Left hindlimb (tissue), 1 donor: ENCODE measurements at regions not wholly inside any gene's neighbourhood (a gene's known extent, or its start where the extent isn't known, plus 50 kb on each side); places are given as distances from the start of the nearest gene placed in this dataset.

Experiments
- DNase-seq: peaks from one replicate; pipeline ENCODE4 v3.0.0-alpha.2; 2018

DNA sequence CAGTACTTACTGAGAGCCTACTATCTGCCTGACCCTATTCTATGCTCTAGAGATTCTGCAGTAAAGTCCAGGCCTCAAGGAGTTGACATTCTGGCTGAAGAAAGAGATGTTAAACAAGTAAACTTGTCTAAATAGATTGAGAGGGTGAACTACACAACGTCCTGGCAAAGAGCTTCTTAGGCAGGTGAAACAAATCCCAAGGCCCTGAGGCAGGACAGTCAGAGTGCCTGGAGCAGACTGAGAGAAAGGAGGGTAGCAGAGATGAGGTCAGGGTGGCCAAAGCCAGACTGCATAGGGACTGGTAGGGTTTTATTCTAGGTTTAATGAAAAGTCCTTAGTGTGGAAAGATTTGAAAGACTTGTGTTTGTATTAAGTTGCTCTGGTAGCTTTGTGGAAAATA, 84.5 kb upstream of the ATP11B start:
- DNase-seq = no peak

DNA sequence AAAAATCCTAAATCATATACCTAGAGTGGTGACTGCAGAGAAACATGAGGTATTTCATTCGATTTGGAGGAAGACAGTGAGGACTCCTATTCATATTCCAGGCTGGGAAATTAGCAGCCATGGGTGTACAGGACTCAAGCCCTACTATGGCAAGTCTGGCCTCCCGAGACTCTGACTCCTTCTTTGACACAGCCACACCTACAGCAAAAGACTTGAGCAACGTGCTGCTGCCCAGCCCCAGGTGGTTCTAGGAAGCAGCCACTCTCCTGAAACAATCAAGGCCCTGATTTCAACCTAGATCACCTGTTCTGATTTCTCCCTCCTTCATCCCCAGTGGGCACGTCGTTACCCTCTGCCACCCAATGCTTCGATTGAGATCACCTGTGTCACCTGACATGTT, 84.0 kb upstream of the ATP11B start:
- DNase-seq = no peak

DNA sequence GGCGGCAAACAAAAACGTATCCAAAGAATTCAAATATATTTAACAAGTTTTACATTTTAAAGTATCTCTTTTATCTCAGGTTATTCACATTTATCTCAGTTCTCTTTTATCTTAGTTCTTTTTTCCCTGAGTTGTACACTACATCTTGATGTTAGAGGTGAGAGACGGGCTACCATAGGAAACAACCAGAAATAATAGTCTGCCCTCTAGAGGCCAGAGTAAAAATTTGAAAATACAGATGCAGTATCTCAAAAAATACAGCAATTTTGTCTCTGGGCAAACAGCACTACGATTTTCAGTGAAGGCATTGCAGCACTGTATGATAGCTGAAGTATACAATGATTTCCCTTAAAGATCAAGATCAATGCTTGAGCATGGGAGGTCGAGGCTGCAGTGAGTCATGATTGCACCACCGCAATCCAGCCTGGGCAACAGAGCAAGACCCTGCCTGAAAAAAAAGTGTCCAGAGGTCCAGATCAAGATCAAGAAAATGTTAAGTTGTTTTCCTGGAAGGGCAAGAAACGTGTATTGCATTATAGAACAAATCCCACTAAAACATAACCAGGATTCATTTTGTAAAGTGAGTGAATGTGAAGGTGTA, 82.6 kb upstream of the ATP11B start:
- DNase-seq = no peak

DNA sequence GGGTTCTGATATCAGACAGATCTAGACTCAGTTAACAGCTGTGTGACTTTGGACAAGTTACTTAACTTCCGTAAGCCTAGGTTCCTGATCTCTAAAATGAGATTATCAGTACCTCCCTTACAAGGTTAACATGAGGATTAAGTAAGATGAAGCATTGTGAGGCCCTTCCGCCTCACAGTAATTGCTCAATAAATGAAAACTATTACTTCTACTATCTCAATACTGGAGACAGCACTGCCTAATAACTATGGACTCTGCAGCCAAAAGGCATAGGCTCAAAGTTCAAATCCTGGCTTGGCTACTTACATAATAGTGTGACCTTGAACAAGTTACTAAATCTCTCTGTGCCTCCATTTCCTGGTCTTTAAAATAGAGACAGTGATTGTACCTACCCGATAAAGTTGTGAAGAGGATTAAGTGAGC, 82.0 kb upstream of the ATP11B start:
- DNase-seq = no peak

DNA sequence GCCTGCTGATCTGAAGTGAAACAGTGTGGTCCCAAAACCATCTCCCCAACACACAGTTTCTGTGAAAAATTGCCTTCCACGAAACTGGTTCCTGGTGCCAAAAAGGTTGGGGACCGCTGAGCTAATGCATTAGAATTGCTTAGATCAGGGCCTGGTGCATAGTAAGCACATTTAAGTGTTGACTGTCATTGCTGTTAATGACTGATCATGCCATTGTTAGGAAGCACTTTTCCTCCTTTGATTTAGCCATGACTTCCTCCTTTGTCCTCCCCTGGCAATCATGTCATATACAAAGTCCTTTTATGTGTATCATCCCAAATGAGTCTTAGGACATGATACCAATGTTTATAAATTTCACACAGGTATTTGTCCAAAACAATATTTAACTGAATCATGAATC, 81.5 kb upstream of the ATP11B start:
- no peak for DNase-seq

DNA sequence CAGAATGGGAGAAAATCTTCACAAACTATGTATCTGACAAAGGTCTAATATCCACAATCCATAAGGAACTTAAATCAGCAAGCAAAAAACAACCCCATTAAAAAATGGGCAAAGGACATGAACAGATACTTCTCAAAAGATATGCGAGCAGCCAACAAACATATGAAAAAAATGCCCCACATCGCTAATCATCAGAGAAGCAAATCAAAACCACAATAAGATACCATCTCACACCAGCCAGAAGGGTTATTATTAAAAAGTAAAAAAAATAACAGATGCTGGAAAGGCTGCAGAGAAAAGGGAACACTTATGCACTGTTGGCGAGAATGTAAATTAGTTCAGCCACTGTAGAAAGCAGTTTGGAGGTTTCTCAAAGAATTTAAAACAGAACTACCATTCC, 80.2 kb upstream of the ATP11B start:
- DNase-seq = no peak

DNA sequence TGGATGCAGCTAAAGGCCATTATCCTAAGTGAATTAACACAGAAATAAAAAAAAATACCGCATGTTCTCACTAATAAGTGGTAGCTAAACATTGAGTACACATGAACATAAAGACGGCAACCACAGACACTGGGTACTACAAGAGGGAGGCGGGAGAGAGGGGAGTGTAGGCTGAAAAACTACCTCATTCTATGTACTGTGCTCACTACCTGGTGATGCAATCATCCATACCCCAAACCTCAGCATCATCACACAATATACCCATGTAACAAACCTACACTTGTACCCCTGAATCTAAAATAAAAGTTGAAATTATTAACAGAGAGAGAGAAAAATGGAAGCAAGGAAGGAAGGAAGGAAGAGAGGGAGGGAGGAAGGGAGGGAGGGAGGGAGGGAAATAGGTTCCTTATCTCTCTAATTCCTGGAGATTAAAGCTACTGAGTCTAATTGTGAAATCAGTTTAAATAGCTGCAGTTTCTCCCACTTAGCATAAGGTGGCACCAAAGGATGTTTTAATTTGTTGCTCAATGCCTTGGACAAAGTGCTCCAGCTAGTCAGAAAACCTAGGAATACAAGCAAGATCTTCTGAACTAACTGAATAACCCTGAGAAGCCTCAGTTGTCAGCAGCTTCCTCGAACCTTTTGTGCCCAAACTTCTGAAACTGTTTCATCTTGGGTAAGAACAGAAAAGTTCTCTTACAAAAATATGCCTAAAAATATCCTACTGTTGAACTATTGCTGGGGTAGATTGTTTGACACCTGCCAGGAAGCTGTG, 79.4 kb upstream of the ATP11B start:
- DNase-seq = no peak

DNA sequence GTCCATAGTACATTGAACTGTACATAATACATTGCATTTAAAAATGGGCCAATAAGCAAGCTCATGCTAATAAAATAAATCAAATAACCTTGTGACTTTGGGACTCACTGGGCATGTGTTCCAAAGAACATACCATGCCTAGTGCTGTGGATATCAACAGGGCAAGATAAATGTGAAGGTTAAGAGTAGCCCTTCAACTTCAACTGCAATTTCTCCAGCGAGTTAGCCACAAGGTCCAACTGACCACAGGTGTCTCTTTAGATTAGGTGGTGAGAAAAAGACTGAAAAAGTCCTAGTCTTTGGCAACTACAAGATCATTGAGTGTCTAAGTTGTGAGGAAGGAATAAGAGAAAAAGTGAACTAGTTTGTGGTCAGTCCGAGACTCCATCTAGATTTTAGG, 78.3 kb upstream of the ATP11B start:
- DNase-seq = no peak

DNA sequence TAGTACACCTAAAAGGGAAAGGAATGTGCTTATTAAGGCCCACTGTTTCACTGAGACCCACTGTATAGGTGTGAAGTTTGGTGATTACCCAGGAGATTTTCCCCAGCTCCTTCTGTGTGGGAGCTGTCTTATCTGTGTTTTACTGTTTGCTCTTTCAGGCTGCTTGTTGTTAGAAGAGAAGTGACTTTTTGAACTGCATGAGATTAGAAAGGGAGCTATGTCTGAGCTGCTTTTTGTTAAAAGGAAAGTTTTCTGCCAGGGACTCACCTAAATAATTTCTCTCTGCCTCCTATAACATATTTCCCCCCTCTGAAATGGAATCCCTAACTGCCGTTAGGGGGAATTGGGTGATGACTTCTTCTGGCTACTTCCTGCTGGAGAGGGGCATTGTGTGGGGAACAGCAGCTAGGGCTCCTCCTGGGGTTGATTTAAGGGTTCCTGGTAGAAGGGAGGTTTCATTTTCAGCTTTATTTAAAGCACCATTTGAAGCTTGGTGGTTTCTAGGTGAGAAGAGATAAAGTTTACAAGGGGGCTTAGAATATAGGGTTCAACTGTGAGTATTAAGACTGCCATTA, 77.1 kb upstream of the ATP11B start:
- DNase-seq = no peak

DNA sequence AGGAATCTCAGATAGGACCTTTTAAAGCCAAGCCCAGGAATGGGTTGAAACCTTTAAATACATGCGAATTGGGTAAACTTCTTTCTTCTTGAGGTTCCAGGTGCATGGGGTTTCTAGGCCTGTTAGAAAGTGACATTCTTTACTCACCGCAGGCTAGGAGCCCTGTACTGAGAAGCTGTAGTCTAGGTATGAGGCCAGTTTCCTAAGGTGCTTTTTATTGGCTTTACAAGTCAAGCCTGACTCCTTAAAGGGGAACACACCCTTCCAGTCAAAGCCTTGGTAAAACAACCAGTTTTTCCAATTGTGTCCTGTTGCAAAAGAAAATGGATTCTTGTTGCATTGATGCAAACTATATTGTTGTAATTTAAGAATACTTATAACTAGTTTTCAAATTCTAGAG, 76.1 kb upstream of the ATP11B start:
- DNase-seq = no peak

DNA sequence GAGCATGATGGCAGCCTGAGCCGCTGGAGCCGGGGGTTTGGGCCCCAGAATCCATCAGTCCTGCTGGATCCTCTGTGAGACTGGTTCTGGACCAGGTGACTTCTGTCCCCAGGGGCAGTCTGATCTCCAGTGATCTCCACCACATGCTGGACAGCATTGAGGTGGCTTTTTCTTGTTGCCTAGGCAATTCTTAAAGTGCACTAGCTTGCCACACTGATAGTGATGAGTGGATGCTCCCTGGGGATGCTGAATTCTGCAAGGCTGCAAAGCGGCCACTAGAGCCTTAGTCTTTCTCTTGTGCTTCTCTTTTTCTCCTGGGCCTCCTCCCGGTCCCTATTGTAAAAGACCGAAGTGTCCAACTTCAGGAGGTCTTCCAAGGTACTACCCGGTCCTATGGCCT, 70.4 kb upstream of the ATP11B start:
- no peak for DNase-seq

DNA sequence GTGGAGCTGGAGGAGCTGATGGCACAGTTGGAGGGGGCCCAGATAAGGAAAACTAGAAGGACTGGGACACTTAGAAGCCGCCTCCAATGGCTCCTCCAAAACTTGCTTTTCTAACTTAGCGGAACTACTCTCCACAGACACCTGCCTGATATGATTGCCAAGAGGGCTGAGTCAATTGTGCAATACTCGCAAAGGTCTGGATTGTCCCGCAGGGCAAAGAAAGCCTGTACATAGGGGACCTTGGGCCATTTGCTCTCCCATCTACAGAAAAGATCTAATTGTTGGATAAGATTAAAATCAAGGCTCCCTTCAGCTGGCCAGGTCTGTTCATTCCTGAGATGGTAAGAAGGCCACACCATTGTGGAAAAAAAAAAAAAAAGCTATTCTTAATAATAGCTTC, 69.7 kb upstream of the ATP11B start:
- no peak for DNase-seq

DNA sequence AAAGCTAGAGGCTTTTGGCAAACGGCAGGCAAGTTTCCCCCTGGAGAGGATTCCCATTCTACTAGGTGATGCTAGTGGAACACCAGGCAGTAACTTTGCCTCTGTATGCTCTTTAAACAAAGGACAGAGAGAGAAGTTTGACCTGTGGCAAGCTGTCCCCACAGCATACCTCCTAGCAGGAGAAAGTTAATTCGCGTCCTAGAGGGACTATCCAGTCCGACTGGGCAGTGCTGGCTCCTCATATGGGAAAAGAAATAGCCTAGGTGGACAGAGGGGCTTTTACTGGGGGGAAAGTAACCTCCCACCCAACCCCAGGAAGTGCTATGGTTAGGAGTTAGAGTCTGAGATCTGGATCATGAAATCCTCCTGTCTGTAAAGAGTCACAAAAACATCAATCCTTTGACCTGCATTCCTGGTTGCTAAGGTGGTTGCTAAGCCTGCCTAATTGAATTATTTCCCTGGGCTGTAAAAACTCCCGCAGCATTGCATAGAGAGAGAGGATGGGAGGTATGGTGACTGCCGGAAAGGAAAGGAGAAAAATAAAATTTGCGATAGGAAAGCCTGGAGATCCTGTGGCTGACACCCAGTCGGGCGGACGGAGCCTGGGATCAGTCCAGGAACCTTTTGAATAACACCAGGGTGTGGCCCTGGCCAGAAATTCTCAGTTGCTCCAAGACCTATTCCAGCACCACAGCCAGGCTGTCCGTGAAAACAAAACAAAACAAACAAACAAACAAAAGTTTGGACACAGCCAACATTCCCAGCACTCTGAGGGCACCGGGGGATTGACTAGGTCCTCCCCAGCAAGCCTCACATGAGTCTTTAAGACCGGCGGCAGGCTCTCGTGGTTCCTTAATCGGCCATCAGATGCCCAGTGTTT, 67.7 kb upstream of the ATP11B start:
- DNase-seq = no peak

DNA sequence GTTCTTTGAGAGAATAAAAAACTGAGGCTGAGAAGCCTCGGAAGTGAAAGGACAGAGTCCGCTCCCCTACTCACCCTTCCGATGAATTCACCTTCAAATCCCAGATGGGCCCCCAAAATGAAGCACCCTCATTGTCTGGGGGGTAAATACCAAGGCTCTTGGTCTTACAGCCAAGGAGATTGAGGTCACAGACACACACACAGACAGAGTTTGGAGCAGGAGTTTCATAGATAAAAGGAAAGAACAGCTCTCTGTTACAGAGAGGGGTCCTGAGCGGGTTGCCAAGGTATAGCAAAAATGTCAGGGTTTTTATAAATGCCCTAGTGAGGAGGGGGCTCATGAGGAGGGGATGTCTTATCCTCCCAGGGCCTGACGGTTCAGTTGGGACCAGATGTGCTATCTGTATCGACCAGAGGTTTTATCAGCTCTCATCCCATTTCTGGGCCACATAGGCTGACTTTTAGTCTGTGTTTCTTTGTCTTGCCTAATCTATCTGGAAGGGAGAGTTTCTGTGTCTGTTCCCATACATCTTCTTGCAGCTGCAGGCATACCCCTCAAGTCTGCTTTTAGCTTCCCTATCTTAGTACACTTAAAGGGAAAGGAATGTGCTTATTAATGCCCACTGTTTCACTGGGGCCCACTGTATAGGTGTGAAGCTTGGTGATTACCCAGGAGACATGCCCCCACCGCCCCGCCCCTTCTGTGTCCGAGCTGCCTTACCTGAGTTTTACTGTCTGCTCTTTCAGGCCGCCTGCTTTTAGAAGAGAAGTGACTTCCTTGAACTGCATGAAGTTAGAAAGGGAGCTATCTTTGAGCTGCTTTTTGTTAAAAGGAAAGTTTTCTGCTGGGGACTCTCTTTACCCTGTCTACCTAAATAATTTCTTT, 66.8 kb upstream of the ATP11B start:
- DNase-seq = no peak

DNA sequence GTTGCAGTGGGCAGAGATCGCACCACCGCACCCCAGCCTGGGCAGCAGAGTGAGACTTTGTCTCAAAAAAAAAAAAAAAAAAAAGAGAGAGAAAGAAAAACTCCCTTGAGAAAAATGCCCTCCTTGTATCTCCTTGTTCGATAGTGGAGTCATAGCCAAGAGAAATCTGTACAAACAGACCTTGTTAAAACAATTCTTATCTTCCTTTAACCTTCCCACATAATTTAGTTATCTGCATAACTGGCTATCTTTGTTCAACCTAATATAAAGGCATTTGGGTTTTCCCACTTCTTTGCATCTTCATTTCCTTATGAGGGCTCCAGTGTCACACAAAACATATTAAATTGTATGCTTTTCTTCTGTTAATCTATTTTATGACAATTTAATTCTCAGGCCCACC, 65.1 kb upstream of the ATP11B start:
- DNase-seq = no peak

DNA sequence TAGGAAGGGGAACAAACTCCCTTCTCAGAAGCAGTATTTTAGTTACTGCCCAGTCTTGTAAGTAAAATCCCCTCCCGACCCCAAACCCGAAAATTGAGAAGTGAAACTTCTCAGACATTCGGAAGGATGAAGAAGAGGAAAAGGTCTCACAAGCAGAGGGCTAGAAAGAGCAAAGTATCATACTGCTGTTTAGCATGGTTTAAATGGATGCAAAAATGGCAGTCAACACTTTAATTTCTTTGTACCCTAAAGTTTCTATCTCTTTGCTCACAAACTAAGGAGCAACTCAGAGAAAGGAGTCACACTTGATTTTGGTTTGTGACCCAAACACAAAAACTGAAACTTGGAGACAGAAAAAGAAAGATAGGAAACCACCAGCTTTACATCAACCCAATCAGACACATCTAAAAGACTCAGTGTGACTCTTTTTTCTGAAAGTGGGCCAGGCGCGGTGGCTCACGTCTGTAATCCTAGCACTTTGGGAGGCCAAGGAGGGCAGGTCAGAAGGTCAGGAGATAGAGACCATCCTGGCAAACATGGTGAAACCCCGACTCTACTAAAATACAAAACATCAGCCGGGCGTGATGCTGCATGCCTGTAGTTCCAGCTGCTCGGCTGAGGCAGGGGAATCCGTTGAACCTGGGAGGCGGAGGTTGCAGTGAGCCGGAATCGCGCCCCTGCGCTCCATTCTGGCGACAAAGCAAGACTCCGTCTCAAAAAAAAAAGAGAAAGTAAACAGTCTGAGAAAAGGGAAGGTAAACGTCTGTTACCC, 63.2 kb upstream of the ATP11B start:
- no peak for DNase-seq

DNA sequence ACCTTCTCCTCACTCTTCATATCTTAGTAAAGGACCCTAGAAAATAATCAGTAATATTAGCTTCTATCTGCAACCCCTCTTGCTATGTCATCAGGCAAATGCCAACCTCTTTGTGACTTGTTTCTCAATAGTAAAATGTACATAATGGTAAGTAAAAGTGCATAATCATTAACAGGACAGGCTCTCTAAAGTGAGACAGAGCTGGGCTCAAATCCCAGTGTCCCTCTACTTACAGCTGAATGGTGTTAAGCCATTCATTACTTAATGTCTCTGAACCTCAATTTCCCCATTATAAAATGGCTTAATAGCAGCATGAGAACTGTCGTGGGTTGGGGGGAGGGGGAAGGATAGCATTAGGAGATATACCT, 62.6 kb upstream of the ATP11B start:
- DNase-seq = no peak

DNA sequence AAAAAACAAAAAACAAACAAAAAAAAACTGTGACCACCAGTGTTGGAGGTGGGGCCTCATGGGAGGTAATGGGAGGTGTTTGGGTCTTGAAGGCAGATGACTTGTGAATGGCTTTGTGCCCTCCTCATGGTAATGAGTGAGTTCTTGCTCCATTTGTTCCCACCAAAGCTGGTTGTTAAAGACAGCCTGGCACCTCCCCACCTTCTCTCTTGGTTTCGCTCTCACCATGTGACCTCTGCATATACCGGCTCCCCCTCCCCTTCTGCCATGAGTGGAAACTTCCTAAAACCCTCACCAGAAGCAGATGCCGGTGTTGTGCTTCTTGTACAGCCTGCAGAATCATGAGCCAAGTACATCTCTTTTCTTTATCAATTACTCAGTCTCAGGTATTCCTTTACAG, 61.5 kb upstream of the ATP11B start:
- no peak for DNase-seq

DNA sequence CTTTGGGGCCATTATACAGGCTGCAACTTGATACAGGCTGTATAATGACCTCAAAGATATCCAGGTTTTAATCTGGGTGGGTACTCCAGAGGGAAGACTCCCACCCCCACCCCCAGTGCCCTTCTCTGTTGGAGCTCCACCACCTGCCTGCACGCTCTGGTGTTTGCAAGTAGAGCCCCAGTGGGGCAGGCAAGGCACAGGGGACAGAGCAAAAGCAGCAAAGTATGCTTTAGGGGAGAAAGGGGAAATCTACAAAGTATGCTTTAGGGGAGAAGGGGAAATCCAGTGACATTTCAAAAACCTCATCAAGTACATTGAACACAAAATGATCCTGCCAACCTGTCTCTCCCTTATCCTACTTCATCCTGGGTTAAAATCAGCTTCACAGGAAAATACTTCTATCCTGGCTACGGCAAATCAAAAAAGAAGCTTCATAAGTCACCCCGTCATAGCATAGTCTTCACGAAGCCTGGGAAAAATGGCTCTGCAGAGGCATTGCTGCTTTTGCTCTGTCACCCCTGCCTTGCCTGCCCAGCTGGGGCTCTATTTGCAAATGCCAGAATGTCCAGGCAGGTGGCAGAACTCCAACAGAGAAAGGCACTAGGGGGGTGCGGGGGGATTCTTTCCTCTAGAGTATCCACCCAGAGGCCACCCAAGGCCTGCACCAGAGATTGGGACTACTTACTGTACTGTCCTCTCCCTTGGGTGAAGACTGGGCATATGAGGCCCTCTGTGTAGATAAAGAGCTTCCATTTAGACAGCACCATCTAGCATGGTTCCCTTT, 60.9 kb upstream of the ATP11B start:
- no peak for DNase-seq

DNA sequence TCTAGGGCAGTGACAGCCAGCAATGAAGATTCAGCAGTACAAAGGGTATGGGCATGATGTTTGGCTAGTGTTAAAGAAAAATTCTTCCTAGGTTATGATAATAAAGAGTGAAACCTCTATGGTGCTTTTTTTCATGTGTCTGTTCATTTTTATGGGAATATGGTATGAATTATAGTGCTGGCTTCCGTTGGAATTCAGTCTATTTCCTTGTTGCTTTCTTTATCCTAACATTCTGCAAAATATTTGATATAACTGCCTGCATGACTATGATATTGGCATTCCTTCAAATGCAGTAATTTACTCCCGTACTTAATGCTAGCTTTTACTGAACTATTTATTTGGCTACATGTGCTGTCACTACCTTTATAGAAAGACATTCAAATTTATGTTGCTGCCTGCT, 57.6 kb upstream of the ATP11B start:
- DNase-seq = no peak

DNA sequence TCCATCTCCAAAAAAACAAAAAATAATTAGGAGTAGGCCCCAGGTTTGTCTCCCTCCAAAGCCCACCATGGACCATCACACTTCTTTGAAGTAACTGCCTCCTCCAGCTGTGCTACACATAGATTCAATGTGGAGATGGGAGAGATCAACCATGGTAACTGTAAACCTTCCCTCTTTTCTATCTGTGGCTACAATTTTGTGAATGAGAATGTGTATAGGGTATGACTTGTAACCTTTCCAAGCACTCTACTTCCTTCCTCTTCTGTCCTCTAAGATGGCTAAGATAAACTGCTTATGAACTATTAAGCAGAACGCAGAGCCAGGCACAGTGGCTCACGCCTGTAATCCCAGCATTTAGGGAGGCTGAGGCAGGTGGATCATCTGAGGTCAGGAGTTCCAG, 55.5 kb upstream of the ATP11B start:
- DNase-seq = no peak
